Naive B cell (primary cell): ENCODE measurements at regions not wholly inside any gene's neighbourhood (a gene's known extent, or its start where the extent isn't known, plus 50 kb on each side); places are given as distances from the start of the nearest gene placed in this dataset.
A peak's percentile ranks its signal among the peaks of the same experiment; 100 is the strongest.

Experiments
- ATAC-seq, 2 donors: fragments of 150-1000 bp; cut with Tn5 transposase; 2 replicates each; pipeline ENCODE4 v1.10.0; 2021; ENCODE audit warnings: low read depth in 2 of 2, mild to moderate bottlenecking in 2 of 2, moderate library complexity in 2 of 2
- DNase-seq: peaks from one replicate; pipeline ENCODE4 v3.0.0; 2022
- H3K27ac Mint-ChIP-seq, 6 donors: one replicate each; pipeline ENCODE4 v1.8.0; 2020 to 2022; ENCODE audit warnings: mild to moderate bottlenecking in 6 of 6, mixed read lengths in 6 of 6, moderate library complexity in 5 of 6, inconsistent platforms in 2 of 6
- H3K27me3 Mint-ChIP-seq, 3 donors: one replicate each; pipeline ENCODE4 v1.8.0; 2021 to 2022; ENCODE audit warnings: mixed read lengths in 3 of 3, mild to moderate bottlenecking in 1 of 3
- H3K36me3 Mint-ChIP-seq, 2 donors: one replicate each; pipeline ENCODE4 v1.8.0; 2020 to 2022; ENCODE audit warnings: mixed read lengths in 2 of 2, inconsistent platforms in 1 of 2, mild to moderate bottlenecking in 1 of 2
- H3K4me1 Mint-ChIP-seq, 3 donors: one replicate each; pipeline ENCODE4 v1.8.0; 2020 to 2022; ENCODE audit warnings: mixed read lengths in 3 of 3, inconsistent platforms in 1 of 3, mild to moderate bottlenecking in 1 of 3, moderate library complexity in 1 of 3
- H3K4me3 Mint-ChIP-seq, 8 donors: one replicate each; pipeline ENCODE4 v1.8.0; 2020 to 2022; ENCODE audit warnings: mild to moderate bottlenecking in 8 of 8, mixed read lengths in 8 of 8, moderate library complexity in 8 of 8, inconsistent platforms in 2 of 8
- H3K9me3 Mint-ChIP-seq, 7 donors: one replicate each; pipeline ENCODE4 v1.8.0; 2020 to 2022; ENCODE audit warnings: mixed read lengths in 7 of 7, mild to moderate bottlenecking in 5 of 7, inconsistent platforms in 2 of 7, moderate library complexity in 1 of 7

GRCh38 chr11:104260456-104260855, 96.5 kb upstream of the PDGFD start:
- Mint-ChIP-seq H3K4me3 (no peak overlapping the region), H3K9me3 (peaks cover 0 to 2% (median 0%) of the 10 kb centered on the region in 7 donors), H3K27ac (no peak overlapping the region), H3K36me3 (no peaks in the 10 kb centered on the region), H3K27me3 (peaks cover 0 to 5% (median 0%) of the 10 kb centered on the region in 3 donors), H3K4me1 (no peaks in the 10 kb centered on the region)
- ATAC-seq: no peak
- DNase-seq: no peak

GRCh38 chr11:104259121-104259610, 95.2 kb upstream of the PDGFD start:
- Mint-ChIP-seq H3K27me3 (peaks cover 0 to 5% (median 0%) of the 10 kb centered on the region in 3 donors), H3K27ac (no peak overlapping the region), H3K4me1 (no peaks in the 10 kb centered on the region), H3K4me3 (no peak overlapping the region), H3K36me3 (no peaks in the 10 kb centered on the region), H3K9me3 (no peaks in the 10 kb centered on the region)
- ATAC-seq (no peak), DNase-seq (no peak)

GRCh38 chr11:104256525-104256924, 92.6 kb upstream of the PDGFD start:
- H3K36me3 Mint-ChIP-seq: no peaks in the 10 kb centered on the region

GRCh38 chr11:104254347-104254746, 90.4 kb upstream of the PDGFD start:
- no peaks in the 10 kb centered on the region for H3K4me1 Mint-ChIP-seq
- ATAC-seq (no peak), DNase-seq (no peak)
- H3K27me3 Mint-ChIP-seq: peaks cover 0 to 5% (median 0%) of the 10 kb centered on the region in 3 donors
- H3K27ac Mint-ChIP-seq: no peak overlapping the region
- H3K4me3 Mint-ChIP-seq: no peak overlapping the region
- H3K9me3 Mint-ChIP-seq: no peaks in the 10 kb centered on the region
- H3K36me3 Mint-ChIP-seq: no peaks in the 10 kb centered on the region

More at GRCh38 chr11:104256525-104256924, 92.6 kb upstream of the PDGFD start:
- Mint-ChIP-seq H3K27ac (no peak overlapping the region), H3K9me3 (no peaks in the 10 kb centered on the region), H3K4me3 (no peak overlapping the region), H3K27me3 (peaks cover 0 to 5% (median 0%) of the 10 kb centered on the region in 3 donors), H3K4me1 (no peaks in the 10 kb centered on the region)
- ATAC-seq (no peak), DNase-seq (no peak)

DNA sequence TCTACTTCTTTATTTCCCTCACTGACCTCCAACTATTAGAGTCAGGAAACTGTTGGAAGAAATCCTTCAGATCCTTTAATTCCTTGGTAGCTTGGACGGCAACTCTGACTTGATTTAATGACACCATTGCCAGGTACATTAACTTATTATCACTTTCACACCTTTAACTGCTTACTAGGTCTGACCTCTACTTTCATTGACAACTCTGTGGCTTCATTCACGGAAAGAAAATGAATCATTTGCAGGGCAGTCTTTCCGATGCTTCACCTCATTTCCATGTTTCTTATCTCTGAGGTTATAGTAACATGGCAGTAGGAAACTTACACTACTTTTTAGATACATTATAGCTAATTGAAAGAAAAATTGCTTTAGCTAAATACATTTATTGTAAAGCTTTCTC, 82.6 kb upstream of the PDGFD start:
- ATAC-seq: no peak
- DNase-seq: no peak
- Mint-ChIP-seq H3K4me3 (no peak overlapping the region), H3K27me3 (no peaks in the 10 kb centered on the region), H3K4me1 (no peaks in the 10 kb centered on the region), H3K9me3 (no peaks in the 10 kb centered on the region), H3K36me3 (no peaks in the 10 kb centered on the region), H3K27ac (no peak overlapping the region)

DNA sequence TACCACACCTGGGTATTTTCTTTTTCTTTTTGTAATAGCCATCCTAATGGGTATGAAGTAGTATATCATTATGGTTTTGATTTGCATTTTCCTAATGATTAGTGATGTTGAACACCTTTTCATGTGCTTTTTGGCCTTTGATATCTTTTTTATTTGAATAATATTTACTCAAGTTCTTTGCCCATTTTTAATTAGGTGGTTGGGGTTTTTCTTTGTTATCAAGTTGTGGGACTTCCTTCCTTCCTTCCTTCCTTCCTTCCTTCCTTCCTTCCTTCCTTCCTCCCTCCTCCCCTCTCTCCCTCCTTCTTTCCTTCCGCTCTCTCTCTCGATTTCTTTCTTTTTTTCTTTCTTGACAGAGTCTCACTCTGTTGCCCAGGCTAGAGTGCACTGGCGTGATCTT, 75.0 kb upstream of the PDGFD start:
- Mint-ChIP-seq H3K4me3 (no peak overlapping the region), H3K9me3 (peaks cover 0 to 3% (median 0%) of the 10 kb centered on the region in 7 donors), H3K4me1 (no peaks in the 10 kb centered on the region), H3K36me3 (no peaks in the 10 kb centered on the region), H3K27me3 (peaks cover 0 to 6% (median 0%) of the 10 kb centered on the region in 3 donors), H3K27ac (no peak overlapping the region)
- no peak for DNase-seq
- no peak for ATAC-seq

- ATAC-seq (no peak), DNase-seq (no peak)
- H3K27me3 Mint-ChIP-seq: peaks cover 0 to 6% (median 0%) of the 10 kb centered on the region in 3 donors
- no peak overlapping the region for H3K27ac Mint-ChIP-seq
- peaks cover 0 to 10% (median 0%) of the 10 kb centered on the region in 7 donors for H3K9me3 Mint-ChIP-seq
- peaks cover 0 to 5% (median 3%) of the 10 kb centered on the region in 3 donors for H3K4me1 Mint-ChIP-seq
- H3K36me3 Mint-ChIP-seq: no peaks in the 10 kb centered on the region
- no peak overlapping the region for H3K4me3 Mint-ChIP-seq
Measured at GRCh38 chr11:104225047-104225446, 61.1 kb upstream of the PDGFD start.

- H3K27ac Mint-ChIP-seq: no peak overlapping the region
- no peaks in the 10 kb centered on the region for H3K36me3 Mint-ChIP-seq
- ATAC-seq (no peak), DNase-seq (no peak)
- H3K9me3 Mint-ChIP-seq: peaks cover 0 to 8% (median 2%) of the 10 kb centered on the region in 7 donors
- peaks cover 0 to 4% (median 0%) of the 10 kb centered on the region in 3 donors for H3K27me3 Mint-ChIP-seq
- H3K4me1 Mint-ChIP-seq: peaks cover 0 to 5% (median 3%) of the 10 kb centered on the region in 3 donors
- no peak overlapping the region for H3K4me3 Mint-ChIP-seq
Measured at GRCh38 chr11:104222464-104222863, 58.5 kb upstream of the PDGFD start.

- H3K9me3 Mint-ChIP-seq: peaks cover 0 to 11% (median 3%) of the 10 kb centered on the region in 7 donors
- H3K27me3 Mint-ChIP-seq: no peaks in the 10 kb centered on the region
- no peak overlapping the region for H3K27ac Mint-ChIP-seq
- DNase-seq: no peak
- peak in 1 of 2 donors; percentile 32 for ATAC-seq
- H3K36me3 Mint-ChIP-seq: no peaks in the 10 kb centered on the region
- peaks cover 0 to 5% (median 3%) of the 10 kb centered on the region in 3 donors for H3K4me1 Mint-ChIP-seq
- no peak overlapping the region for H3K4me3 Mint-ChIP-seq
Measured at GRCh38 chr11:104221455-104221854, 57.5 kb upstream of the PDGFD start.

GRCh38 chr11:104219096-104219495, 55.1 kb upstream of the PDGFD start:
- no peak for ATAC-seq
- Mint-ChIP-seq H3K4me3 (no peak overlapping the region), H3K27me3 (no peaks in the 10 kb centered on the region), H3K27ac (no peak overlapping the region), H3K36me3 (no peaks in the 10 kb centered on the region), H3K4me1 (peaks cover 0 to 5% (median 3%) of the 10 kb centered on the region in 3 donors), H3K9me3 (peaks cover 2 to 27% (median 10%) of the 10 kb centered on the region in 7 donors)
- no peak for DNase-seq

- H3K4me3 Mint-ChIP-seq: no peak overlapping the region
- peaks cover 2 to 44% (median 19%) of the 10 kb centered on the region in 7 donors for H3K9me3 Mint-ChIP-seq
- no peak for DNase-seq
- H3K4me1 Mint-ChIP-seq: no peaks in the 10 kb centered on the region
- no peak for ATAC-seq
- H3K27me3 Mint-ChIP-seq: no peaks in the 10 kb centered on the region
- H3K27ac Mint-ChIP-seq: no peak overlapping the region
- H3K36me3 Mint-ChIP-seq: no peaks in the 10 kb centered on the region
Measured at GRCh38 chr11:104214517-104214916, 50.6 kb upstream of the PDGFD start.
